Trophoblast cell (in vitro differentiated cells and primary cell): ENCODE measurements at regions not wholly inside any gene's neighbourhood (a gene's known extent, or its start where the extent isn't known, plus 50 kb on each side); places are given as distances from the start of the nearest gene placed in this dataset.
A peak's percentile ranks its signal among the peaks of the same experiment; 100 is the strongest.

ENCODE experiments used
- DNase-seq, 2 donors: peaks; one replicate each; pipeline ENCODE4 v3.0.0-alpha.2; 2016
- H2AFZ ChIP-seq: 2 replicates; pipeline ENCODE4 v1.6.1; 2013; ENCODE audit warnings: low read length, moderate library complexity, mild to moderate bottlenecking; ENCODE audit not compliant: insufficient read depth, poor library complexity
- H2AK5ac ChIP-seq: 2 replicates; pipeline ENCODE4 v1.6.1; 2013; ENCODE audit warnings: mild to moderate bottlenecking, low read length
- H2BK120ac ChIP-seq: 2 replicates; pipeline ENCODE4 v1.6.1; 2013; ENCODE audit warnings: low read length, mild to moderate bottlenecking, moderate library complexity; ENCODE audit not compliant: insufficient read depth, poor library complexity
- H2BK12ac ChIP-seq: 2 replicates; pipeline ENCODE4 v1.6.1; 2013; ENCODE audit warnings: mild to moderate bottlenecking, low read length, moderate library complexity
- H2BK5ac ChIP-seq: 2 replicates; pipeline ENCODE4 v1.6.1; 2013; ENCODE audit warnings: low read length, low read depth, moderate library complexity, mild to moderate bottlenecking; ENCODE audit not compliant: poor library complexity
- H3K14ac ChIP-seq: 2 replicates; pipeline ENCODE4 v1.6.1; 2013; ENCODE audit warnings: mild to moderate bottlenecking, low read length
- H3K18ac ChIP-seq: 2 replicates; pipeline ENCODE4 v1.6.1; 2013; ENCODE audit warnings: mild to moderate bottlenecking, low read length
- H3K23ac ChIP-seq: 2 replicates; pipeline ENCODE4 v1.6.1; 2013; ENCODE audit warnings: low read length
- H3K27ac ChIP-seq: 2 replicates; pipeline ENCODE4 v1.5.1; 2013; ENCODE audit warnings: low read depth, mild to moderate bottlenecking, inconsistent platforms, low read length, moderate library complexity
- H3K27me3 ChIP-seq: 2 replicates; pipeline ENCODE4 v1.6.1; 2013; ENCODE audit warnings: inconsistent platforms, mild to moderate bottlenecking, low read length, moderate library complexity; ENCODE audit not compliant: insufficient read depth
- H3K36me3 ChIP-seq, 2 experiments: 1 replicate in 1 of 2; 2 replicates in 1 of 2; pipeline ENCODE4 v1.6.1; 2013; ENCODE audit warnings: low read length in 2 of 2, mild to moderate bottlenecking in 2 of 2, moderate library complexity in 1 of 2; ENCODE audit not compliant: insufficient read depth in 2 of 2, control insufficient read depth in 1 of 2
- H3K4ac ChIP-seq: 2 replicates; pipeline ENCODE4 v1.6.1; 2013; ENCODE audit warnings: low read depth, mild to moderate bottlenecking, low read length, moderate library complexity
- H3K4me1 ChIP-seq, 2 experiments: 1 replicate in 1 of 2; 2 replicates in 1 of 2; pipeline ENCODE4 v1.6.1; 2013; ENCODE audit warnings: low read length in 2 of 2, mild to moderate bottlenecking in 2 of 2, moderate library complexity in 1 of 2; ENCODE audit not compliant: insufficient read depth in 2 of 2, control insufficient read depth in 1 of 2
- H3K4me2 ChIP-seq: 2 replicates; pipeline ENCODE4 v1.6.1; 2013; ENCODE audit warnings: inconsistent platforms, mild to moderate bottlenecking, low read length, moderate library complexity
- H3K4me3 ChIP-seq: 2 replicates; pipeline ENCODE4 v1.5.1; 2013; ENCODE audit warnings: mild to moderate bottlenecking, low read depth, low read length, inconsistent platforms
- H3K79me1 ChIP-seq: one replicate; pipeline ENCODE4 v1.6.1; 2013; ENCODE audit warnings: low read length
- H3K79me2 ChIP-seq: 2 replicates; pipeline ENCODE4 v1.6.1; 2013; ENCODE audit warnings: low read length, mild to moderate bottlenecking; ENCODE audit not compliant: control insufficient read depth, insufficient read depth, poor library complexity
- H3K9ac ChIP-seq: 2 replicates; pipeline ENCODE4 v1.6.1; 2013; ENCODE audit warnings: mild to moderate bottlenecking, low read length
- H3K9me3 ChIP-seq: 2 replicates; pipeline ENCODE4 v1.6.1; 2013; ENCODE audit warnings: low read depth, mild to moderate bottlenecking, control low read depth, inconsistent platforms, low read length; ENCODE audit not compliant: insufficient read depth
- H4K12ac ChIP-seq: 2 replicates; pipeline ENCODE4 v1.6.1; 2013; ENCODE audit warnings: low read depth, mild to moderate bottlenecking, low read length, moderate library complexity
- H4K8ac ChIP-seq: 2 replicates; pipeline ENCODE4 v1.6.1; 2013; ENCODE audit warnings: low read depth, mild to moderate bottlenecking, low read length, moderate library complexity
- H4K91ac ChIP-seq: one replicate; pipeline ENCODE4 v1.6.1; 2013; ENCODE audit warnings: low read depth, mild to moderate bottlenecking, low read length, moderate library complexity
- WGBS: extraction: QIAGEN DNeasy Blood & Tissue Kit; methylation state at CpG from one replicate; pipeline ENCODE4 v1.1.7; 2013; ENCODE audit warnings: missing lambda C conversion rate; ENCODE audit not compliant: insufficient read length, insufficient coverage; ENCODE audit errors: extremely low coverage; 5-methylcytosine and 5-hydroxymethylcytosine counted together

- no peaks in the 10 kb centered on the region for H3K79me2 ChIP-seq
- H3K9ac ChIP-seq, result no peak overlapping the region
- no peak overlapping the region for H3K18ac ChIP-seq
- H4K8ac ChIP-seq, result no peak overlapping the region
- no peak overlapping the region for H3K27ac ChIP-seq
- no peak overlapping the region for H2BK120ac ChIP-seq
- peaks cover 0 to 3% of the 10 kb centered on the region in 2 experiments for H3K4me1 ChIP-seq
- H3K4ac ChIP-seq, result no peak overlapping the region
- H3K23ac ChIP-seq, result no peak overlapping the region
- no peak overlapping the region for H4K91ac ChIP-seq
- no CpG with 5 or more reads among the region's 2 CpGs for WGBS
- H2AFZ ChIP-seq, result no peak overlapping the region
- H3K79me1 ChIP-seq, result no peaks in the 10 kb centered on the region
- H3K36me3 ChIP-seq, result no peaks in the 10 kb centered on the region
- H4K12ac ChIP-seq, result no peak overlapping the region
- no peak overlapping the region for H3K4me2 ChIP-seq
- no peaks in the 10 kb centered on the region for H3K27me3 ChIP-seq
- H2BK5ac ChIP-seq, result no peak overlapping the region
- no peaks in the 10 kb centered on the region for H3K9me3 ChIP-seq
- H2BK12ac ChIP-seq, result no peak overlapping the region
- H3K4me3 ChIP-seq, result no peak overlapping the region
- DNase-seq, result no peak
- no peak overlapping the region for H3K14ac ChIP-seq
- no peak overlapping the region for H2AK5ac ChIP-seq
Observed at GRCh38 chr15:58287891-58288290, 143.9 kb upstream of the LIPC start.

GRCh38 chr15:58288592-58288991, 143.2 kb upstream of the LIPC start:
- no peak overlapping the region for H2BK12ac ChIP-seq
- no peaks in the 10 kb centered on the region for H3K79me2 ChIP-seq
- no CpG with 5 or more reads among the region's 3 CpGs for WGBS
- no peak overlapping the region for H2BK120ac ChIP-seq
- H3K9me3 ChIP-seq, result no peaks in the 10 kb centered on the region
- H4K8ac ChIP-seq, result no peak overlapping the region
- no peak overlapping the region for H3K18ac ChIP-seq
- H2BK5ac ChIP-seq, result no peak overlapping the region
- no peaks in the 10 kb centered on the region for H3K79me1 ChIP-seq
- H3K4ac ChIP-seq, result no peak overlapping the region
- H3K27me3 ChIP-seq, result no peaks in the 10 kb centered on the region
- no peak overlapping the region for H3K23ac ChIP-seq
- no peak overlapping the region for H3K9ac ChIP-seq
- H4K91ac ChIP-seq, result no peak overlapping the region
- no peak overlapping the region for H2AFZ ChIP-seq
- peaks cover 0 to 3% of the 10 kb centered on the region in 2 experiments for H3K4me1 ChIP-seq
- H3K27ac ChIP-seq, result no peak overlapping the region
- DNase-seq, result no peak
- H3K36me3 ChIP-seq, result no peaks in the 10 kb centered on the region
- H2AK5ac ChIP-seq, result no peak overlapping the region
- H3K4me3 ChIP-seq, result no peak overlapping the region
- H4K12ac ChIP-seq, result no peak overlapping the region
- H3K4me2 ChIP-seq, result no peak overlapping the region
- no peak overlapping the region for H3K14ac ChIP-seq

GRCh38 chr15:58291848-58292247, 139.9 kb upstream of the LIPC start:
- Histone ChIP-seq H3K27me3 (no peaks in the 10 kb centered on the region), H3K4me2 (no peak overlapping the region), H4K12ac (no peak overlapping the region), H3K36me3 (no peaks in the 10 kb centered on the region), H2BK5ac (no peak overlapping the region), H3K9me3 (no peaks in the 10 kb centered on the region), H3K79me1 (no peaks in the 10 kb centered on the region), H2BK120ac (no peak overlapping the region), H4K91ac (no peak overlapping the region), H3K4me3 (no peak overlapping the region), H3K4me1 (peaks cover 0 to 3% of the 10 kb centered on the region in 2 experiments), H2BK12ac (no peak overlapping the region), H3K23ac (no peak overlapping the region), H3K18ac (no peak overlapping the region), H3K27ac (no peak overlapping the region), H4K8ac (no peak overlapping the region), H3K4ac (no peak overlapping the region), H2AK5ac (no peak overlapping the region), H3K14ac (no peak overlapping the region), H3K79me2 (no peaks in the 10 kb centered on the region), H2AFZ (no peak overlapping the region), H3K9ac (no peak overlapping the region)
- DNase-seq, result no peak

GRCh38 chr15:58292751-58293175, 139.0 kb upstream of the LIPC start:
- Histone ChIP-seq H2BK12ac (no peak overlapping the region), H4K12ac (no peak overlapping the region), H4K8ac (no peak overlapping the region), H3K4me2 (no peak overlapping the region), H2AFZ (no peak overlapping the region), H3K4ac (no peak overlapping the region), H3K79me2 (no peaks in the 10 kb centered on the region), H4K91ac (no peak overlapping the region), H3K14ac (no peak overlapping the region), H3K4me1 (peaks cover 0 to 3% of the 10 kb centered on the region in 2 experiments), H3K9me3 (no peaks in the 10 kb centered on the region), H3K18ac (no peak overlapping the region), H3K79me1 (no peaks in the 10 kb centered on the region), H2BK5ac (no peak overlapping the region), H2AK5ac (no peak overlapping the region), H3K36me3 (no peaks in the 10 kb centered on the region), H3K23ac (no peak overlapping the region), H3K9ac (no peak overlapping the region), H3K27me3 (no peaks in the 10 kb centered on the region), H3K4me3 (no peak overlapping the region), H2BK120ac (no peak overlapping the region), H3K27ac (no peak overlapping the region)
- no CpG with 5 or more reads among the region's 3 CpGs for WGBS
- DNase-seq, result peak; percentile 66 to 91
